Left lung (tissue), 4 donors: ENCODE measurements at regions not wholly inside any gene's neighbourhood (a gene's known extent, or its start where the extent isn't known, plus 50 kb on each side); places are given as distances from the start of the nearest gene placed in this dataset.

Experiments used
- ATAC-seq: fragments of 200-7000 bp; cut with Tn5 transposase; one replicate; pipeline ENCODE4 v1.9.1; 2020; ENCODE audit warnings: moderate library complexity
- DNase-seq, 4 donors: peaks; one replicate each; pipeline ENCODE4 v3.0.0-alpha.2; 2013 to 2020
- H3K27ac ChIP-seq, 2 donors: fragments of 200-600 bp; sonication (generic) in 1 of 2; one replicate each; pipeline versions ENCODE4 v1.5.0 to v1.8.0; 2020 to 2021
- H3K27me3 ChIP-seq, 2 donors: fragments of 200-600 bp; sonication (generic) in 1 of 2; one replicate each; pipeline versions ENCODE4 v1.5.0 to v1.8.0; 2020 to 2021
- H3K36me3 ChIP-seq, 2 donors: fragments of 200-600 bp; sonication (generic) in 1 of 2; one replicate each; pipeline versions ENCODE4 v1.5.0 to v1.8.0; 2020 to 2021
- H3K4me1 ChIP-seq, 2 donors: fragments of 200-600 bp; one replicate each; pipeline ENCODE4 v1.8.0; 2021
- H3K4me3 ChIP-seq, 2 donors: fragments of 200-600 bp; sonication (generic) in 1 of 2; one replicate each; pipeline versions ENCODE4 v1.5.0 to v1.8.0; 2020 to 2021; ENCODE audit warnings: mild to moderate bottlenecking in 1 of 2
- H3K9me3 ChIP-seq, 2 donors: fragments of 200-600 bp; sonication (generic) in 1 of 2; one replicate each; pipeline versions ENCODE4 v1.5.0 to v1.8.0; 2020 to 2021
- CTCF ChIP-seq, 2 donors: fragments of 200-600 bp; sonication (generic) in 1 of 2; IDR thresholded peaks; one replicate each; pipeline versions ENCODE4 v1.5.0 to v1.8.0; 2021; ENCODE audit warnings: antibody characterized with exemption in 2 of 2
- intact Hi-C, 2 donors: fragments of 100-400 bp; cut with DNase I; formaldehyde crosslinking; loops; one replicate each; pipeline versions ENCODE4 v1.11.2 to v1.14.2; 2022
- donor health status: DM: no; HTN: yes; CAD: no.
- donor health status: DM: no; HTN: no; CAD: no.

GRCh38 chr12:27894309-27894708 is 78.2 kb downstream of the PTHLH start:
- Histone ChIP-seq H3K9me3 (no peaks in the 10 kb centered on the region), H3K4me1 (no peaks in the 10 kb centered on the region), H3K27me3 (no peaks in the 10 kb centered on the region), H3K27ac (no peak overlapping the region), H3K36me3 (no peaks in the 10 kb centered on the region), H3K4me3 (no peak overlapping the region)
- ATAC-seq (no peak), DNase-seq (no peak)
- intact Hi-C loops: no loop called here
- TF ChIP-seq CTCF (IDR thresholded peaks at IDR 0.05): no peak

- H3K27me3 ChIP-seq: no peaks in the 10 kb centered on the region
- intact Hi-C loops: no loop called here
- H3K36me3 ChIP-seq: no peaks in the 10 kb centered on the region
- no peak overlapping the region for H3K27ac ChIP-seq
- no peak for TF ChIP-seq CTCF (IDR thresholded peaks at IDR 0.05)
- H3K9me3 ChIP-seq: peaks cover 0 to 6% of the 10 kb centered on the region in 2 donors
- H3K4me3 ChIP-seq: no peak overlapping the region
- ATAC-seq: no peak
- no peaks in the 10 kb centered on the region for H3K4me1 ChIP-seq
- no peak for DNase-seq
Measured at GRCh38 chr12:27879708-27880107, 92.8 kb downstream of the PTHLH start.

- ATAC-seq: no peak
- DNase-seq: no peak
- no peak overlapping the region for H3K4me3 ChIP-seq
- no peaks in the 10 kb centered on the region for H3K27me3 ChIP-seq
- no peak for TF ChIP-seq CTCF (IDR thresholded peaks at IDR 0.05)
- H3K36me3 ChIP-seq: no peaks in the 10 kb centered on the region
- intact Hi-C loops: no loop called here
- H3K4me1 ChIP-seq: no peaks in the 10 kb centered on the region
- no peak overlapping the region for H3K27ac ChIP-seq
- no peaks in the 10 kb centered on the region for H3K9me3 ChIP-seq
Measured at GRCh38 chr12:27875677-27876076, 95.6 kb upstream of the MANSC4 start.

- intact Hi-C loops: no loop called here
Measured at GRCh38 chr12:27873010-27873409, 93.0 kb upstream of the MANSC4 start.

GRCh38 chr12:27871946-27872345 is 91.9 kb upstream of the MANSC4 start:
- Histone ChIP-seq H3K36me3 (no peaks in the 10 kb centered on the region), H3K27ac (no peak overlapping the region), H3K9me3 (no peaks in the 10 kb centered on the region), H3K4me1 (no peaks in the 10 kb centered on the region), H3K27me3 (no peaks in the 10 kb centered on the region), H3K4me3 (no peak overlapping the region)
- intact Hi-C loops: no loop called here
- no peak for DNase-seq
- TF ChIP-seq CTCF (IDR thresholded peaks at IDR 0.05): no peak
- no peak for ATAC-seq

More at GRCh38 chr12:27873010-27873409, 93.0 kb upstream of the MANSC4 start:
- H3K4me1 ChIP-seq: no peaks in the 10 kb centered on the region
- no peak overlapping the region for H3K27ac ChIP-seq
- no peak for TF ChIP-seq CTCF (IDR thresholded peaks at IDR 0.05)
- ATAC-seq (no peak), DNase-seq (no peak)
- H3K4me3 ChIP-seq: no peak overlapping the region
- H3K36me3 ChIP-seq: no peaks in the 10 kb centered on the region
- no peaks in the 10 kb centered on the region for H3K9me3 ChIP-seq
- H3K27me3 ChIP-seq: no peaks in the 10 kb centered on the region
